IMR-90 (cell line): ENCODE measurements at regions not wholly inside any gene's neighbourhood (a gene's known extent, or its start where the extent isn't known, plus 50 kb on each side); places are given as distances from the start of the nearest gene placed in this dataset.

Experiments used
- ATAC-seq: fragments of 200-7000 bp; cut with Tn5 transposase; 2 replicates; pipeline ENCODE4 v1.9.1; 2020; ENCODE audit warnings: low read depth, mild to moderate bottlenecking, moderate library complexity
- BruUV-seq: library from RNA; stranded (reverse); fragments of 400-500 nt; replicated peaks from 2 replicates; lab custom pipeline; 2021; lab: Mats Ljungman, UMichigan
- CTCF ChIA-PET: fragments of 300-600 bp; formaldehyde crosslinking; extraction: SDS; loops from one replicate; lab custom pipeline; 2021; ENCODE audit warnings: antibody characterized with exemption; lab: Yijun Ruan, JAX
- POLR2A ChIA-PET: fragments of 300-600 bp; sonication (Branson Sonifier 250); formaldehyde crosslinking; loops from one replicate; lab custom pipeline; 2022; ENCODE audit warnings: antibody characterized with exemption; ENCODE audit not compliant: unreplicated experiment; lab: Charles Lee
- DNase-seq: peaks from one replicate; pipeline ENCODE4 v3.0.0; 2013
- H2AFZ ChIP-seq: replicated peaks from 2 replicates; pipeline ENCODE3; 2013; ENCODE audit warnings: low read length, mild to moderate bottlenecking; ENCODE audit not compliant: poor library complexity
- H2AK5ac ChIP-seq: 2 replicates; pipeline ENCODE4 v1.6.1; 2013; ENCODE audit warnings: low read depth, low read length, inconsistent platforms
- H2AK9ac ChIP-seq: replicated peaks from 2 replicates; pipeline ENCODE3; 2013; ENCODE audit warnings: mild to moderate bottlenecking, low read depth, low read length, moderate library complexity; ENCODE audit not compliant: poor library complexity
- H2BK120ac ChIP-seq: 2 replicates; pipeline ENCODE4 v1.6.1; 2013; ENCODE audit warnings: low read depth, low read length, inconsistent platforms
- H2BK15ac ChIP-seq: 3 replicates; pipeline ENCODE4 v1.6.1; 2013; ENCODE audit warnings: low read depth, low read length, inconsistent platforms
- H2BK20ac ChIP-seq: 2 replicates; pipeline ENCODE4 v1.6.1; 2013; ENCODE audit warnings: low read depth, mild to moderate bottlenecking, inconsistent platforms, low read length, moderate library complexity
- H2BK5ac ChIP-seq: 2 replicates; pipeline ENCODE4 v1.6.1; 2013; ENCODE audit warnings: mild to moderate bottlenecking, low read depth, low read length, inconsistent platforms; ENCODE audit not compliant: poor library complexity, severe bottlenecking
- H3K14ac ChIP-seq: replicated peaks from 2 replicates; pipeline ENCODE4 v1.6.1; 2013; ENCODE audit warnings: low read depth, low read length, inconsistent platforms
- H3K18ac ChIP-seq: 2 replicates; pipeline ENCODE4 v1.6.1; 2013; ENCODE audit warnings: low read depth, low read length, control low read depth
- H3K23ac ChIP-seq: 2 replicates; pipeline ENCODE4 v1.6.1; 2013; ENCODE audit warnings: low read depth, low read length, inconsistent platforms
- H3K27ac ChIP-seq: 2 replicates; pipeline ENCODE4 v1.5.1; 2013; ENCODE audit warnings: mild to moderate bottlenecking, control low read depth, low read length; ENCODE audit not compliant: insufficient read depth
- H3K27me3 ChIP-seq: 2 replicates; pipeline ENCODE4 v1.6.1; 2013; ENCODE audit warnings: low read length; ENCODE audit not compliant: control insufficient read depth, insufficient read depth
- H3K36me3 ChIP-seq: 2 replicates; pipeline ENCODE4 v1.6.1; 2013; ENCODE audit warnings: low read length, mixed read lengths; ENCODE audit not compliant: control insufficient read depth, insufficient read depth
- H3K4ac ChIP-seq: 2 replicates; pipeline ENCODE4 v1.6.1; 2013; ENCODE audit warnings: low read depth, low read length, inconsistent platforms
- H3K4me1 ChIP-seq: 2 replicates; pipeline ENCODE4 v1.6.1; 2013; ENCODE audit warnings: low read length, mixed read lengths; ENCODE audit not compliant: control insufficient read depth, insufficient read depth
- H3K4me2 ChIP-seq: 2 replicates; pipeline ENCODE4 v1.6.1; 2013; ENCODE audit warnings: low read depth, mild to moderate bottlenecking, control low read depth, low read length, moderate library complexity
- H3K4me3 ChIP-seq: 2 replicates; pipeline ENCODE4 v1.5.1; 2013; ENCODE audit warnings: low read depth, mild to moderate bottlenecking, control low read depth, low read length, moderate library complexity; ENCODE audit not compliant: insufficient read depth
- H3K56ac ChIP-seq: 2 replicates; pipeline ENCODE4 v1.6.1; 2013; ENCODE audit warnings: low read length, inconsistent platforms; ENCODE audit not compliant: insufficient read depth; ENCODE audit errors: extremely low read depth
- H3K79me1 ChIP-seq, 2 experiments: 2 replicates each; pipeline ENCODE4 v1.6.1; 2013; ENCODE audit warnings: low read length in 2 of 2, inconsistent platforms in 1 of 2, low read depth in 1 of 2
- H3K9ac ChIP-seq: 2 replicates; pipeline ENCODE4 v1.6.1; 2013; ENCODE audit warnings: low read depth, low read length, control low read depth
- H3K9me1 ChIP-seq: 2 replicates; pipeline ENCODE4 v1.6.1; 2013; ENCODE audit warnings: low read length, inconsistent platforms; ENCODE audit not compliant: insufficient read depth
- H3K9me3 ChIP-seq: 2 replicates; pipeline ENCODE4 v1.6.1; 2013; ENCODE audit warnings: low read length; ENCODE audit not compliant: control insufficient read depth, insufficient read depth
- H4K20me1 ChIP-seq: 2 replicates; pipeline ENCODE4 v1.6.1; 2013; ENCODE audit warnings: low read length, inconsistent platforms; ENCODE audit not compliant: insufficient read depth
- H4K5ac ChIP-seq: 2 replicates; pipeline ENCODE4 v1.6.1; 2013; ENCODE audit warnings: mild to moderate bottlenecking, low read depth, low read length, control low read depth
- H4K8ac ChIP-seq, 2 experiments: 2 replicates each; pipeline ENCODE4 v1.6.1; 2013; ENCODE audit warnings: low read depth in 2 of 2, low read length in 2 of 2, control low read depth in 1 of 2, inconsistent platforms in 1 of 2
- H4K91ac ChIP-seq: 2 replicates; pipeline ENCODE4 v1.6.1; 2013; ENCODE audit warnings: low read depth, low read length, inconsistent platforms; ENCODE audit not compliant: insufficient read depth
- CEBPB ChIP-seq: IDR thresholded peaks from 2 replicates; pipeline ENCODE4 v1.6.1; 2012; ENCODE audit warnings: low read depth, low read length, improper control_type of control experiment
- FOS ChIP-seq: fragments of 150-350 bp; IDR thresholded peaks from 2 replicates; pipeline ENCODE4 v1.6.1; 2016; ENCODE audit warnings: low read depth, low read length
- MAFK ChIP-seq: IDR thresholded peaks from 2 replicates; pipeline ENCODE4 v1.6.1; 2012; ENCODE audit warnings: low read depth, low read length, improper control_type of control experiment
- MXI1 ChIP-seq: IDR thresholded peaks from 2 replicates; pipeline ENCODE4 v1.6.1; 2012; ENCODE audit warnings: low read depth, mild to moderate bottlenecking, low read length, moderate library complexity, borderline replicate concordance
- RAD21 ChIP-seq: IDR thresholded peaks from 2 replicates; pipeline ENCODE4 v1.6.1; 2012; ENCODE audit warnings: low read length, improper control_type of control experiment
- RCOR1 ChIP-seq: IDR thresholded peaks from 2 replicates; pipeline ENCODE4 v1.6.1; 2012; ENCODE audit warnings: mild to moderate bottlenecking, low read length, improper control_type of control experiment; ENCODE audit not compliant: insufficient replicate concordance
- SMC3 ChIP-seq: fragments of 150-350 bp; IDR thresholded peaks from 2 replicates; pipeline ENCODE4 v1.6.1; 2016; ENCODE audit warnings: low read depth, mild to moderate bottlenecking, antibody characterized with exemption, low read length, moderate library complexity
- WGBS, 2 experiments: methylation state at CpG; one replicate each; pipeline versions ENCODE4 v1.1.5 to v1.1.7; 2013; ENCODE audit warnings: missing lambda C conversion rate in 2 of 2; ENCODE audit not compliant: insufficient read length in 1 of 2; ENCODE audit errors: extremely low coverage in 2 of 2; 5-methylcytosine and 5-hydroxymethylcytosine counted together
- dilution Hi-C: fragments of 300-500 bp; cut with HindIII; formaldehyde crosslinking; loops from one replicate; pipeline ENCODE4 v1.14.3; 2018; ENCODE audit warnings: low sequenced_read_pairs; ENCODE audit not compliant: unreplicated experiment
- in situ Hi-C: fragments of 300-500 bp; cut with MboI; formaldehyde crosslinking; loops from 3 replicates; pipeline ENCODE4 v1.14.3; 2019; ENCODE audit warnings: low sequenced_read_pairs, inconsistent platforms, mixed read lengths
- intact Hi-C: fragments of 100-400 bp; cut with micrococcal nuclease; formaldehyde crosslinking; loops from 2 replicates; pipeline ENCODE4 v1.10.0; 2022
- TF ChIP-seq, protein P1 (sequence below): conservative IDR thresholded peaks from 2 replicates; pipeline ENCODE4 v1.5.1; 2012; ENCODE audit warnings: mild to moderate bottlenecking, low read depth, low read length, improper control_type of control experiment

- H2AFZ ChIP-seq = no peak overlapping the region
- no peak overlapping the region for H3K4me2 ChIP-seq
- H2BK15ac ChIP-seq = no peak overlapping the region
- no peak overlapping the region for H3K27ac ChIP-seq
- no peak overlapping the region for H3K23ac ChIP-seq
- ATAC-seq = no peak
- H3K14ac ChIP-seq = no peak overlapping the region
- H3K79me1 ChIP-seq = no peaks in the 10 kb centered on the region
- in situ Hi-C loops (no loop called here), intact Hi-C loops (no loop called here), dilution Hi-C loops (no loop called here)
- H3K27me3 ChIP-seq = no peaks in the 10 kb centered on the region
- no peak overlapping the region for H4K5ac ChIP-seq
- H3K4ac ChIP-seq = no peak overlapping the region
- POLR2A ChIA-PET = no interaction called here
- no peak overlapping the region for H2AK9ac ChIP-seq
- no peak overlapping the region for H2BK20ac ChIP-seq
- no peak overlapping the region for H2BK5ac ChIP-seq
- no peak overlapping the region for H3K4me3 ChIP-seq
- no peak overlapping the region for H3K56ac ChIP-seq
- no peaks in the 10 kb centered on the region for H4K20me1 ChIP-seq
- no peak overlapping the region for H3K18ac ChIP-seq
- peak; percentile 3 for DNase-seq
- H3K36me3 ChIP-seq = no peaks in the 10 kb centered on the region
- CTCF ChIA-PET = no interaction called here
- 62% methylated on average over 4 of the region's 12 CpGs; no CpG with 5 or more reads in 1 of the 2 experiments for WGBS, 2 experiments
- no peak overlapping the region for H4K91ac ChIP-seq
- no peak overlapping the region for H2BK120ac ChIP-seq
- no peaks in the 10 kb centered on the region for H3K9me1 ChIP-seq
- H3K9ac ChIP-seq = no peak overlapping the region
- BruUV-seq = no TSS peak
- peaks cover 9% of the 10 kb centered on the region for H3K9me3 ChIP-seq
- H4K8ac ChIP-seq = no peak overlapping the region
- no peak overlapping the region for H2AK5ac ChIP-seq
- peak; percentile 17; the same call in 1 of the 2 replicates for TF ChIP-seq SMC3
- no peak for TF ChIP-seq MXI1
- TF ChIP-seq FOS = no peak
- TF ChIP-seq MAFK = no peak
- no peak for TF ChIP-seq RCOR1
- peak; percentile 41 for TF ChIP-seq RAD21
- TF ChIP-seq CEBPB = no peak
- TF ChIP-seq, protein P1, sequence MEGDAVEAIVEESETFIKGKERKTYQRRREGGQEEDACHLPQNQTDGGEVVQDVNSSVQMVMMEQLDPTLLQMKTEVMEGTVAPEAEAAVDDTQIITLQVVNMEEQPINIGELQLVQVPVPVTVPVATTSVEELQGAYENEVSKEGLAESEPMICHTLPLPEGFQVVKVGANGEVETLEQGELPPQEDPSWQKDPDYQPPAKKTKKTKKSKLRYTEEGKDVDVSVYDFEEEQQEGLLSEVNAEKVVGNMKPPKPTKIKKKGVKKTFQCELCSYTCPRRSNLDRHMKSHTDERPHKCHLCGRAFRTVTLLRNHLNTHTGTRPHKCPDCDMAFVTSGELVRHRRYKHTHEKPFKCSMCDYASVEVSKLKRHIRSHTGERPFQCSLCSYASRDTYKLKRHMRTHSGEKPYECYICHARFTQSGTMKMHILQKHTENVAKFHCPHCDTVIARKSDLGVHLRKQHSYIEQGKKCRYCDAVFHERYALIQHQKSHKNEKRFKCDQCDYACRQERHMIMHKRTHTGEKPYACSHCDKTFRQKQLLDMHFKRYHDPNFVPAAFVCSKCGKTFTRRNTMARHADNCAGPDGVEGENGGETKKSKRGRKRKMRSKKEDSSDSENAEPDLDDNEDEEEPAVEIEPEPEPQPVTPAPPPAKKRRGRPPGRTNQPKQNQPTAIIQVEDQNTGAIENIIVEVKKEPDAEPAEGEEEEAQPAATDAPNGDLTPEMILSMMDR = peak; percentile 32; the same call in 1 of the 2 replicates
- H3K4me1 ChIP-seq = no peaks in the 10 kb centered on the region
These were observed 166.8 kb upstream of the GRIK2 start for GRCh38 chr6:101226677-101227135.
